VCaP (cell line): ENCODE measurements at regions not wholly inside any gene's neighbourhood (a gene's known extent, or its start where the extent isn't known, plus 50 kb on each side); places are given as distances from the start of the nearest gene placed in this dataset.
A peak's percentile ranks its signal among the peaks of the same experiment; 100 is the strongest.

Source experiments
- H3K27ac ChIP-seq: fragments of 450-650 bp; 2 replicates; pipeline ENCODE4 v1.5.1; 2017
- CTCF ChIP-seq: fragments of 450-650 bp; conservative IDR thresholded peaks from 2 replicates; pipeline ENCODE4 v1.5.1; 2017; ENCODE audit warnings: mild to moderate bottlenecking, moderate library complexity

- TF ChIP-seq CTCF = no peak
Measured at GRCh38 chr4:134812611-134813010, 611.0 kb upstream of the PABPC4L start.

GRCh38 chr4:134807231-134807745 is 605.7 kb upstream of the PABPC4L start:
- no peak overlapping the region for H3K27ac ChIP-seq
- TF ChIP-seq CTCF = no peak

More at GRCh38 chr4:134812611-134813010, 611.0 kb upstream of the PABPC4L start:
- no peak overlapping the region for H3K27ac ChIP-seq

GRCh38 chr4:134798573-134798972 is 597.0 kb upstream of the PABPC4L start:
- H3K27ac ChIP-seq = no peak overlapping the region
- TF ChIP-seq CTCF = no peak

- H3K27ac ChIP-seq = no peak overlapping the region
- no peak for TF ChIP-seq CTCF
Measured at GRCh38 chr4:134787315-134787714, 585.7 kb upstream of the PABPC4L start.

GRCh38 chr4:134780244-134780643 is 578.7 kb upstream of the PABPC4L start:
- TF ChIP-seq CTCF = no peak
- no peak overlapping the region for H3K27ac ChIP-seq

- peak; percentile 56 for TF ChIP-seq CTCF
- H3K27ac ChIP-seq = no peak overlapping the region
Measured at GRCh38 chr4:134777606-134778005, 576.0 kb upstream of the PABPC4L start.

- TF ChIP-seq CTCF = no peak
- no peak overlapping the region for H3K27ac ChIP-seq
Measured at GRCh38 chr4:134773497-134774000, 572.0 kb upstream of the PABPC4L start.
